CD4-positive, alpha-beta T cell treated with Interleukin-12 subunit alpha and Interleukin-12 subunit beta, for 1 hour (primary cell): ENCODE measurements at regions not wholly inside any gene's neighbourhood (a gene's known extent, or its start where the extent isn't known, plus 50 kb on each side); places are given as distances from the start of the nearest gene placed in this dataset.

Experiments used
- DNase-seq: peaks from one replicate; pipeline ENCODE4 v3.0.0-alpha.2; 2020

GRCh38 chr5:31048282-31049270, 144.9 kb upstream of the CDH6 start:
- no peak for DNase-seq

- DNase-seq: no peak
Observed at GRCh38 chr5:31047621-31048020, 145.9 kb upstream of the CDH6 start.

GRCh38 chr5:31047007-31047406, 146.5 kb upstream of the CDH6 start:
- no peak for DNase-seq

- DNase-seq: no peak
Observed at GRCh38 chr5:31036411-31036810, 157.1 kb upstream of the CDH6 start.

- no peak for DNase-seq
Observed at GRCh38 chr5:31033295-31033694, 160.2 kb upstream of the CDH6 start.

GRCh38 chr5:31029925-31030324, 163.6 kb upstream of the CDH6 start:
- no peak for DNase-seq

- DNase-seq: no peak
Observed at GRCh38 chr5:31027721-31028120, 165.8 kb upstream of the CDH6 start.

GRCh38 chr5:31023105-31023504, 170.4 kb upstream of the CDH6 start:
- no peak for DNase-seq

GRCh38 chr5:31021181-31021624, 172.3 kb upstream of the CDH6 start:
- no peak for DNase-seq

- no peak for DNase-seq
Observed at GRCh38 chr5:31008231-31008630, 185.3 kb upstream of the CDH6 start.

GRCh38 chr5:31007672-31008071, 185.8 kb upstream of the CDH6 start:
- no peak for DNase-seq

- no peak for DNase-seq
Observed at GRCh38 chr5:31000287-31000686, 193.2 kb upstream of the CDH6 start.

GRCh38 chr5:30997681-30998080, 195.8 kb upstream of the CDH6 start:
- no peak for DNase-seq

- no peak for DNase-seq
Observed at GRCh38 chr5:30994902-30995301, 198.6 kb upstream of the CDH6 start.

GRCh38 chr5:30994176-30994575, 199.3 kb upstream of the CDH6 start:
- no peak for DNase-seq

GRCh38 chr5:30991462-30991861, 202.0 kb upstream of the CDH6 start:
- no peak for DNase-seq

- no peak for DNase-seq
Observed at GRCh38 chr5:30981576-30981975, 211.9 kb upstream of the CDH6 start.

- no peak for DNase-seq
Observed at GRCh38 chr5:30968971-30969370, 224.5 kb upstream of the CDH6 start.

GRCh38 chr5:30960036-30960435, 233.4 kb upstream of the CDH6 start:
- no peak for DNase-seq

GRCh38 chr5:30959238-30959637, 234.2 kb upstream of the CDH6 start:
- DNase-seq: no peak

GRCh38 chr5:30957591-30957990, 235.9 kb upstream of the CDH6 start:
- no peak for DNase-seq

- no peak for DNase-seq
Observed at GRCh38 chr5:30956251-30956650, 237.2 kb upstream of the CDH6 start.

GRCh38 chr5:30937070-30937469, 256.4 kb upstream of the CDH6 start:
- no peak for DNase-seq

GRCh38 chr5:30933599-30933998, 259.9 kb upstream of the CDH6 start:
- no peak for DNase-seq
